ENCODE measurements at regions not wholly inside any gene's neighbourhood (a gene's known extent, or its start where the extent isn't known, plus 50 kb on each side); places are given as distances from the start of the nearest gene placed in this dataset.

GRCh38 chr5:86008293-86008692, 609.4 kb upstream of the COX7C start (continued):
- no peak for TF ChIP-seq ATF3 (IDR thresholded peaks at IDR 0.05)

GRCh38 chr5:86008704-86009103, 609.0 kb upstream of the COX7C start:
- Histone ChIP-seq H3K27me3 (ENCODE audit: control insufficient read depth in 4 of 4, insufficient read depth in 4 of 4, low read length in 3 of 4) (no peaks in the 10 kb centered on the region), H3K27ac (ENCODE audit: low read depth in 1 of 2, low read length in 2 of 2) (no peak overlapping the region), H3K36me3 (ENCODE audit: control insufficient read depth in 4 of 4, insufficient read depth in 3 of 4, low read depth in 1 of 4, low read length in 3 of 4) (no peaks in the 10 kb centered on the region), H3K9me3 (ENCODE audit: control insufficient read depth in 4 of 4, low read length in 3 of 4) (peaks cover 0 to 5% (median 0%) of the 10 kb centered on the region in 4 donors), H3K4me3 (ENCODE audit: low read depth in 1 of 3, low read length in 3 of 3) (no peak overlapping the region), H3K9ac (ENCODE audit: low read depth in 1 of 2, low read length in 2 of 2) (no peak overlapping the region), H3K4me1 (ENCODE audit: control insufficient read depth in 4 of 4, insufficient read depth in 4 of 4, low read length in 3 of 4) (no peaks in the 10 kb centered on the region)
- 87% methylated on average over 3 of the region's 3 CpGs for WGBS
- TF ChIP-seq EGR1 (IDR thresholded peaks at IDR 0.05; ENCODE audit: low read depth in 2 of 2) (no peak), NR2F2 (IDR thresholded peaks at IDR 0.05) (no peak), SP1 (IDR thresholded peaks at IDR 0.05) (no peak), TAF1 (conservative IDR thresholded peaks at IDR 0.05) (no peak), FOXA2 (IDR thresholded peaks at IDR 0.05) (no peak), HNF4A (conservative IDR thresholded peaks at IDR 0.05) (no peak), CTCF (IDR thresholded peaks at IDR 0.05; ENCODE audit: low read depth, low read length, missing input control) (no peak), RXRA (IDR thresholded peaks at IDR 0.05) (no peak), HNF4G (IDR thresholded peaks at IDR 0.05) (no peak), FOXA1 (IDR thresholded peaks at IDR 0.05) (no peak), YY1 (IDR thresholded peaks at IDR 0.05) (no peak), ATF3 (IDR thresholded peaks at IDR 0.05) (no peak), ZBTB33 (IDR thresholded peaks at IDR 0.05) (no peak), MAX (IDR thresholded peaks at IDR 0.05) (no peak), GABPA (IDR thresholded peaks at IDR 0.05 in 1 of 2, conservative IDR thresholded peaks at IDR 0.05 in 1 of 2) (no peak)
- no peak for DNase-seq (ENCODE audit: low spot score)

GRCh38 chr5:86011937-86012336, 605.8 kb upstream of the COX7C start:
- Histone ChIP-seq H3K27me3 (ENCODE audit: control insufficient read depth in 4 of 4, insufficient read depth in 4 of 4, low read length in 3 of 4) (no peaks in the 10 kb centered on the region), H3K27ac (ENCODE audit: low read depth in 1 of 2, low read length in 2 of 2) (no peak overlapping the region), H3K4me1 (ENCODE audit: control insufficient read depth in 4 of 4, insufficient read depth in 4 of 4, low read length in 3 of 4) (no peaks in the 10 kb centered on the region), H3K36me3 (ENCODE audit: control insufficient read depth in 4 of 4, insufficient read depth in 3 of 4, low read depth in 1 of 4, low read length in 3 of 4) (no peaks in the 10 kb centered on the region), H3K9ac (ENCODE audit: low read depth in 1 of 2, low read length in 2 of 2) (no peak overlapping the region), H3K9me3 (ENCODE audit: control insufficient read depth in 4 of 4, low read length in 3 of 4) (peaks cover 0 to 5% (median 0%) of the 10 kb centered on the region in 4 donors), H3K4me3 (ENCODE audit: low read depth in 1 of 3, low read length in 3 of 3) (no peak overlapping the region)
- DNase-seq (ENCODE audit: low spot score): no peak
- TF ChIP-seq GABPA (IDR thresholded peaks at IDR 0.05 in 1 of 2, conservative IDR thresholded peaks at IDR 0.05 in 1 of 2): no peak
- TF ChIP-seq YY1 (IDR thresholded peaks at IDR 0.05): no peak
- no peak for TF ChIP-seq NR2F2 (IDR thresholded peaks at IDR 0.05)
- TF ChIP-seq JUND (IDR thresholded peaks at IDR 0.05): no peak
- no peak for TF ChIP-seq RXRA (IDR thresholded peaks at IDR 0.05)
- no peak for TF ChIP-seq SP1 (IDR thresholded peaks at IDR 0.05)
- TF ChIP-seq FOXA2 (IDR thresholded peaks at IDR 0.05): no peak
- WGBS: 95% methylated on average over 1 of the region's 1 CpG

All from liver (tissue), 8 donors.